Liver (tissue), 8 donors: ENCODE measurements at regions not wholly inside any gene's neighbourhood (a gene's known extent, or its start where the extent isn't known, plus 50 kb on each side); places are given as distances from the start of the nearest gene placed in this dataset.

ENCODE experiments used
- DNase-seq: peaks from one replicate; pipeline ENCODE4 v3.0.0-alpha.2; 2017; ENCODE audit warnings: low spot score
- H3K27ac ChIP-seq, 2 donors: one replicate each; pipeline ENCODE4 v1.7.0; 2013; ENCODE audit warnings: inconsistent platforms in 2 of 2, low read length in 2 of 2, control low read depth in 1 of 2, low read depth in 1 of 2, mild to moderate bottlenecking in 1 of 2
- H3K27me3 ChIP-seq, 4 donors: one replicate each; pipeline versions ENCODE4 v1.6.1 to v1.7.0; 2013; ENCODE audit warnings: low read length in 3 of 4, inconsistent platforms in 1 of 4, mild to moderate bottlenecking in 1 of 4, moderate library complexity in 1 of 4; ENCODE audit not compliant: control insufficient read depth in 4 of 4, insufficient read depth in 4 of 4
- H3K36me3 ChIP-seq, 4 donors: one replicate each; pipeline versions ENCODE4 v1.6.1 to v1.7.0; 2013; ENCODE audit warnings: low read length in 3 of 4, mild to moderate bottlenecking in 3 of 4, low read depth in 1 of 4, moderate library complexity in 1 of 4; ENCODE audit not compliant: control insufficient read depth in 4 of 4, insufficient read depth in 3 of 4
- H3K4me1 ChIP-seq, 4 donors: one replicate each; pipeline versions ENCODE4 v1.6.1 to v1.7.0; 2013; ENCODE audit warnings: low read length in 3 of 4, mild to moderate bottlenecking in 3 of 4, moderate library complexity in 1 of 4; ENCODE audit not compliant: control insufficient read depth in 4 of 4, insufficient read depth in 4 of 4
- H3K4me3 ChIP-seq, 3 donors: one replicate each; pipeline versions ENCODE4 v1.6.1 to v1.7.0; 2013; ENCODE audit warnings: low read length in 3 of 3, control low read depth in 1 of 3, low read depth in 1 of 3, mild to moderate bottlenecking in 1 of 3
- H3K9ac ChIP-seq, 2 donors: one replicate each; pipeline ENCODE4 v1.7.0; 2013; ENCODE audit warnings: low read length in 2 of 2, mild to moderate bottlenecking in 2 of 2, moderate library complexity in 2 of 2, control low read depth in 1 of 2, low read depth in 1 of 2
- H3K9me3 ChIP-seq, 4 donors: one replicate each; pipeline versions ENCODE4 v1.6.1 to v1.7.0; 2013; ENCODE audit warnings: low read length in 3 of 4; ENCODE audit not compliant: control insufficient read depth in 4 of 4
- EGR1 ChIP-seq, 2 donors: IDR thresholded peaks; 2 replicates each; pipeline ENCODE4 v1.6.1; 2016 to 2018; ENCODE audit warnings: antibody characterized with exemption in 2 of 2, low read depth in 2 of 2
- FOXA1 ChIP-seq: IDR thresholded peaks from 2 replicates; pipeline ENCODE4 v1.6.1; 2016; ENCODE audit warnings: antibody characterized with exemption
- FOXA2 ChIP-seq: IDR thresholded peaks from 2 replicates; pipeline ENCODE4 v1.6.1; 2016; ENCODE audit warnings: antibody characterized with exemption
- HNF4A ChIP-seq, 2 donors: conservative IDR thresholded peaks; 2 replicates each; pipeline ENCODE4 v1.6.1; 2016; ENCODE audit warnings: antibody characterized with exemption in 2 of 2, mild to moderate bottlenecking in 2 of 2
- HNF4G ChIP-seq: IDR thresholded peaks from 2 replicates; pipeline ENCODE4 v1.6.1; 2016; ENCODE audit warnings: antibody characterized with exemption
- JUND ChIP-seq, 2 donors: IDR thresholded peaks; 2 replicates each; pipeline ENCODE4 v1.6.1; 2016; ENCODE audit warnings: antibody characterized with exemption in 2 of 2
- NR2F2 ChIP-seq: IDR thresholded peaks from 2 replicates; pipeline ENCODE4 v1.6.1; 2016; ENCODE audit warnings: antibody characterized with exemption
- RXRA ChIP-seq, 2 donors: IDR thresholded peaks; 2 replicates each; pipeline ENCODE4 v1.6.1; 2017 to 2018; ENCODE audit warnings: antibody characterized with exemption in 2 of 2, mild to moderate bottlenecking in 1 of 2
- SP1 ChIP-seq: IDR thresholded peaks from 2 replicates; pipeline ENCODE4 v1.6.1; 2018; ENCODE audit warnings: antibody characterized with exemption, mild to moderate bottlenecking
- WGBS: extraction: QIAGEN DNeasy Blood & Tissue Kit; methylation state at CpG from one replicate; pipeline ENCODE4 v1.1.7; 2013; 5-methylcytosine and 5-hydroxymethylcytosine counted together
- TF ChIP-seq, protein P1 (sequence below): IDR thresholded peaks from 2 replicates; pipeline ENCODE4 v1.6.1; 2016; ENCODE audit warnings: antibody characterized with exemption
- TF ChIP-seq, protein P2 (sequence below): fragments of 150-350 bp; IDR thresholded peaks from 2 replicates; pipeline ENCODE4 v1.5.1; 2017; ENCODE audit warnings: improper control_type of control experiment, low read depth, low read length; ENCODE audit not compliant: missing input control
- TF ChIP-seq, protein P3 (sequence below): IDR thresholded peaks from 2 replicates; pipeline ENCODE4 v1.6.1; 2016; ENCODE audit warnings: antibody characterized with exemption
- TF ChIP-seq, protein P4 (sequence below): IDR thresholded peaks from 2 replicates; pipeline ENCODE4 v1.6.1; 2016; ENCODE audit warnings: antibody characterized with exemption
- donor health status: healthy.
- donor health status: healthy.
- donor health status: healthy.
- donor health status: healthy.
- donor health status: healthy.

DNA sequence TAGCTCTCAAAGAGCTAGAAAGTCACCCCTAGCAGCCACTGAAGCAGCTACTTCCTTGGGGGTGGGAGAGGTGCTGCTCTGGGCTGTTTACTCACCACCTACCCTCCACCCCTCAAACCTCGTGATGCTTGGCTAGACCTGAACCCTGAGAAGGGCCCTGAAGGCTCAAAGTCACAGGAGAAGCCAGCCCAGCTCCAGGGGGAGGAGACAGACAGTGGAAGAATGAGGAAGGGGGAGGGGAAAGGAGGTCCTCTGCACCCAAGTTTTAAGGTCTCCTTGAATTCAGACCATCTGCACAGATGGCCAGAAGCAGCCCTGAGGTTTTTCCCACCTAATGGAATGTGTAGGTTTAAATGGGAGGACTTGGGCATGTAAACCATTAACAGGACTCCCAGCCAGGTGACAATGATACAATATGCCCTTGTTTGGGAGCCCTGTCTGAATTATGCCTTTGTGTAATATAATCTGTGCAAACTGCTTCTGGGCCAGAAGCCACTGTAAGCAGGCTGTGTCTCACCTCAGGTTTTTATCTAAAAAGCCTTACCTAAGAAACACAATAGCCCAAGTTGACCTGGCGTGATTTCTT lies 180.5 kb downstream of the PIK3R1 start:
- no peak overlapping the region for H3K27ac ChIP-seq
- no peaks in the 10 kb centered on the region for H3K4me1 ChIP-seq
- no peak overlapping the region for H3K4me3 ChIP-seq
- H3K27me3 ChIP-seq, result no peaks in the 10 kb centered on the region
- DNase-seq, result no peak
- TF ChIP-seq, protein P1, sequence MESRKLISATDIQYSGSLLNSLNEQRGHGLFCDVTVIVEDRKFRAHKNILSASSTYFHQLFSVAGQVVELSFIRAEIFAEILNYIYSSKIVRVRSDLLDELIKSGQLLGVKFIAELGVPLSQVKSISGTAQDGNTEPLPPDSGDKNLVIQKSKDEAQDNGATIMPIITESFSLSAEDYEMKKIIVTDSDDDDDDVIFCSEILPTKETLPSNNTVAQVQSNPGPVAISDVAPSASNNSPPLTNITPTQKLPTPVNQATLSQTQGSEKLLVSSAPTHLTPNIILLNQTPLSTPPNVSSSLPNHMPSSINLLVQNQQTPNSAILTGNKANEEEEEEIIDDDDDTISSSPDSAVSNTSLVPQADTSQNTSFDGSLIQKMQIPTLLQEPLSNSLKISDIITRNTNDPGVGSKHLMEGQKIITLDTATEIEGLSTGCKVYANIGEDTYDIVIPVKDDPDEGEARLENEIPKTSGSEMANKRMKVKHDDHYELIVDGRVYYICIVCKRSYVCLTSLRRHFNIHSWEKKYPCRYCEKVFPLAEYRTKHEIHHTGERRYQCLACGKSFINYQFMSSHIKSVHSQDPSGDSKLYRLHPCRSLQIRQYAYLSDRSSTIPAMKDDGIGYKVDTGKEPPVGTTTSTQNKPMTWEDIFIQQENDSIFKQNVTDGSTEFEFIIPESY, result no peak
- no peak for TF ChIP-seq FOXA1
- TF ChIP-seq, protein P2, sequence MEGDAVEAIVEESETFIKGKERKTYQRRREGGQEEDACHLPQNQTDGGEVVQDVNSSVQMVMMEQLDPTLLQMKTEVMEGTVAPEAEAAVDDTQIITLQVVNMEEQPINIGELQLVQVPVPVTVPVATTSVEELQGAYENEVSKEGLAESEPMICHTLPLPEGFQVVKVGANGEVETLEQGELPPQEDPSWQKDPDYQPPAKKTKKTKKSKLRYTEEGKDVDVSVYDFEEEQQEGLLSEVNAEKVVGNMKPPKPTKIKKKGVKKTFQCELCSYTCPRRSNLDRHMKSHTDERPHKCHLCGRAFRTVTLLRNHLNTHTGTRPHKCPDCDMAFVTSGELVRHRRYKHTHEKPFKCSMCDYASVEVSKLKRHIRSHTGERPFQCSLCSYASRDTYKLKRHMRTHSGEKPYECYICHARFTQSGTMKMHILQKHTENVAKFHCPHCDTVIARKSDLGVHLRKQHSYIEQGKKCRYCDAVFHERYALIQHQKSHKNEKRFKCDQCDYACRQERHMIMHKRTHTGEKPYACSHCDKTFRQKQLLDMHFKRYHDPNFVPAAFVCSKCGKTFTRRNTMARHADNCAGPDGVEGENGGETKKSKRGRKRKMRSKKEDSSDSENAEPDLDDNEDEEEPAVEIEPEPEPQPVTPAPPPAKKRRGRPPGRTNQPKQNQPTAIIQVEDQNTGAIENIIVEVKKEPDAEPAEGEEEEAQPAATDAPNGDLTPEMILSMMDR, result no peak
- TF ChIP-seq FOXA2, result no peak
- no peak for TF ChIP-seq NR2F2
- TF ChIP-seq, protein P3, sequence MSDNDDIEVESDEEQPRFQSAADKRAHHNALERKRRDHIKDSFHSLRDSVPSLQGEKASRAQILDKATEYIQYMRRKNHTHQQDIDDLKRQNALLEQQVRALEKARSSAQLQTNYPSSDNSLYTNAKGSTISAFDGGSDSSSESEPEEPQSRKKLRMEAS, result no peak
- TF ChIP-seq JUND (IDR thresholded peaks at IDR 0.05), result no peak
- no peak for TF ChIP-seq HNF4A (conservative IDR thresholded peaks at IDR 0.05)
- no peak for TF ChIP-seq RXRA (IDR thresholded peaks at IDR 0.05)
- TF ChIP-seq HNF4G, result no peak
- TF ChIP-seq, protein P4, sequence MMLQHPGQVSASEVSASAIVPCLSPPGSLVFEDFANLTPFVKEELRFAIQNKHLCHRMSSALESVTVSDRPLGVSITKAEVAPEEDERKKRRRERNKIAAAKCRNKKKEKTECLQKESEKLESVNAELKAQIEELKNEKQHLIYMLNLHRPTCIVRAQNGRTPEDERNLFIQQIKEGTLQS, result no peak
- H3K9ac ChIP-seq, result no peak overlapping the region
- H3K36me3 ChIP-seq, result no peaks in the 10 kb centered on the region
- 73% methylated on average over 2 of the region's 2 CpGs for WGBS
- no peaks in the 10 kb centered on the region for H3K9me3 ChIP-seq

DNA sequence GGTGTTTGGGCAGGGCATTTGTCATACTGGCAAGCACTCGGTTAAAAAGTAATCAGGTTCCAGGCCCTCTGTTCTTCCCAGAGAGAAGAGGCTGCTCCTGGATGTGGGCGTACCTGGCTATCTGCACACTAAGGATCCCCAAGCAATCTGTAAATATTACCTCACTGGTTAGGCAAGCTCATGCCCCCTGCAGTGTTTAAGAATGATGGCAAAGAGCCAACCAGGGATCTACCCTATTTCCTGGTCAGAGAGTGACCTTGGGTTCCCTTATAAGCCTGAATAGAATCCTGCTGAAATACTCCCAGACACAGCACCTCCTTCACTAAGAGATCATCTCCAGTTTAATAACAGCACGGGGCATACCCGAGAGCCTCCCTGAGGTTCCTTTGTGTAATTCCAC lies 181.2 kb downstream of the PIK3R1 start:
- H3K9ac ChIP-seq, result no peak overlapping the region
- H3K27me3 ChIP-seq, result no peaks in the 10 kb centered on the region
- no peaks in the 10 kb centered on the region for H3K36me3 ChIP-seq
- WGBS, result 83% methylated on average over 4 of the region's 4 CpGs
- no peak for DNase-seq
- no peak overlapping the region for H3K4me3 ChIP-seq
- H3K27ac ChIP-seq, result no peak overlapping the region
- H3K9me3 ChIP-seq, result no peaks in the 10 kb centered on the region
- TF ChIP-seq HNF4G (no peak), RXRA (IDR thresholded peaks at IDR 0.05) (peak in 1 of 2 donors; percentile 22)
- no peaks in the 10 kb centered on the region for H3K4me1 ChIP-seq

DNA sequence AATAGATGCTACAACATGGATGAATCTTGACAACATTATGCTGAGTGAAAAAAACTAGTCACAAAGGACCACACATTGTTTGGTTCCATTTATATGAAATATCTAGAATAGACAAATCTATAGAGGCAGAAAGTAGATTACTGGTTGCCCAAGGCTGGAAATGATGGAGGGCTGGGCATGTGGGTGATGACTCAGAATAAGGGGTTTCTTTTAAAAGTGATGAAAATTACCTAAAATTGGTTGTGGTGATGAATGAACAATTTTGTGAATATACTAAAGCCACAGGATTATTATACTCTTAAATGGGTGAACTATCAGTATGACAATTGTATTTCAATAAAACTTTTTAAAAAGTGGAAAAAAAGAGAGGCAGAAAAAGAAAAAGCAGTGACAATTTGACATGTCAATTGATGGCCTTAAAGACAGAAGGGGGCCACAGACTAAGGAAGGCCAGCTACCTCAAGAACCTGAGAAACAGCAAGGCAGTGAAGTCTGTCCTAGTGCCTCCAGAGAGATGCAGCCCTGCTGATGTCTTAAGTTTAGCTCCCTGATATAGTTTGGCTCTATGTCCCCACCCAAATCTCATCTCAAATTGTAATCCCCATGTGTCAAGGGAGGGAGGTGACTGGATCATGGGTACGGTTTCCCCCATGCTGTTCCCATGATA lies 182.7 kb downstream of the PIK3R1 start:
- Histone ChIP-seq H3K4me3 (no peak overlapping the region), H3K9me3 (no peaks in the 10 kb centered on the region), H3K9ac (no peak overlapping the region), H3K27me3 (no peaks in the 10 kb centered on the region), H3K4me1 (no peaks in the 10 kb centered on the region), H3K27ac (no peak overlapping the region), H3K36me3 (peaks cover 0 to 3% (median 0%) of the 10 kb centered on the region in 4 donors)
- 96% methylated on average over 1 of the region's 1 CpG for WGBS
- no peak for DNase-seq
- TF ChIP-seq, protein P3, result no peak
- TF ChIP-seq EGR1 (IDR thresholded peaks at IDR 0.05; ENCODE audit: low read depth in 2 of 2) (no peak), HNF4G (no peak), SP1 (no peak)
- TF ChIP-seq, protein P2, result no peak
- TF ChIP-seq, protein P1, result no peak
